ENCODE measurements at regions not wholly inside any gene's neighbourhood (a gene's known extent, or its start where the extent isn't known, plus 50 kb on each side); places are given as distances from the start of the nearest gene placed in this dataset.

GRCh38 chr9:108125625-108126024, 636.1 kb upstream of the KLF4 start:
- TF ChIP-seq CTCF (IDR thresholded peaks at IDR 0.05; ENCODE audit: extremely low read depth in 1 of 2, insufficient read depth in 1 of 2, low read depth in 1 of 2, low read length in 2 of 2) (peak; percentile 41 to 52), EZH2 (IDR thresholded peaks at IDR 0.05; ENCODE audit: borderline replicate concordance, low read depth, low read length, severe bottlenecking) (no peak)

Data from endothelial cell of umbilical vein (primary cell).